Stimulated activated CD4-positive, alpha-beta T cell treated with anti-CD3 and anti-CD28 coated beads, Interleukin-12 subunit alpha, Interleukin-12 subunit beta, amount 100 ng/mL, for 24 hours (primary cell): ENCODE measurements at regions not wholly inside any gene's neighbourhood (a gene's known extent, or its start where the extent isn't known, plus 50 kb on each side); places are given as distances from the start of the nearest gene placed in this dataset.

Source experiments
- DNase-seq, 2 experiments: peaks; one replicate each; pipeline ENCODE4 v3.0.0-alpha.2; 2020; ENCODE audit warnings: low read depth in 2 of 2

DNA sequence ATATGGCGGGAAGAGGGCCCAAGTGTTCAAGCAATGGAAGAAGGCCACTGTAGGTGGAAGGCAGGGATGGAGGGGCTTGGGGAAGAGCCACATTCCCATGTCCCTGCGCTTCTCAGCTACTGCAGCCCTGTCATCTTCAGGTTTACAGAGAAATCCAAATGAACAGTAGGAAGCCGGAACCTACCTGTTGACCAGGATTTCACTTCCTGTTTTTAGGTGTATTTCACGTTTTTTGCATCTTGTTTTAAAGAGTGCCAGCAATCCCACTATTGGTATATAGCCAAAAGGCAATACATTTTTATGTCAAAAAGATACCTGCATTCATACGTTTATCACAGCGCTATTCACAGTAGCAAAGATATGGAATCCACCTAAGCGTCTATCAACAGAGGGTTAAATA lies 159.2 kb downstream of the SLC35B3 start:
- no peak for DNase-seq

DNA sequence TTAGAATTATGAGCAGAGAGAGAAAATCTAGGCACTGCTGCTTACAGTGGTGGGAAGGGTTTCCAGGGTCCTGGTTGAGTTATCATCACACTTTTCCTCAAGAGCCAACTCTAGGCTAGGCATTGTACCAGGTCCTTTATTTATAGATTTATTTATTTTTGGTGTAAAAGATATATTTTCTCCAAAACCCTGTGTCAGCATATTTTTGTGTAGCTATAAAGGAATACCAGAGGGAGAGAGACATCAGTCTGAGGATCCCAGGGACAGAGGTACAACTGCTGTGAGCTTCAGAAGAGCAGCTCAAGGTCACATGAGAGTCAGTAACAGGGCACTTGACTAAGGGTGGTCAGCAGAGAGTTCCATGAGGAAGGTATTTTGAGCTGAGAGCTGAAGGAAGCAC lies 159.7 kb downstream of the SLC35B3 start:
- DNase-seq: no peak

DNA sequence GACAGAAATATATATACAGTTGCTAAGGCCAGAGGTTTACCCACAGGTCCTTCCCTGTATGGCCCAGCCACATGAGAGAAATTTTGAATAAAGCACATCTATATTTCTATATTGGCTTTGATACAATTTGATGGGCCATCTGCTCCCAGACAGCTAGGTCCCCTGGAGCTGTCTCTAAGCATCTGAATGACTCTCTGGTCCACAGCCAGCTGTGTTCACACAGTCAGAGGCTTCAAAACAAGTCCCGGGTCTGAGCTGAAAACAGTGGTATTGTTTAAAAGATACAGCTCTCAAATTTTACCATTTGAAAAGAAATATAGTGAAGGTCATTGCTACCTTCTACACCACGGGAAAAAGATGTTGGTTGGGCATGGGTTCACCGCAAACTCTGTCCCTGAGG lies 161.1 kb downstream of the SLC35B3 start:
- DNase-seq: no peak

DNA sequence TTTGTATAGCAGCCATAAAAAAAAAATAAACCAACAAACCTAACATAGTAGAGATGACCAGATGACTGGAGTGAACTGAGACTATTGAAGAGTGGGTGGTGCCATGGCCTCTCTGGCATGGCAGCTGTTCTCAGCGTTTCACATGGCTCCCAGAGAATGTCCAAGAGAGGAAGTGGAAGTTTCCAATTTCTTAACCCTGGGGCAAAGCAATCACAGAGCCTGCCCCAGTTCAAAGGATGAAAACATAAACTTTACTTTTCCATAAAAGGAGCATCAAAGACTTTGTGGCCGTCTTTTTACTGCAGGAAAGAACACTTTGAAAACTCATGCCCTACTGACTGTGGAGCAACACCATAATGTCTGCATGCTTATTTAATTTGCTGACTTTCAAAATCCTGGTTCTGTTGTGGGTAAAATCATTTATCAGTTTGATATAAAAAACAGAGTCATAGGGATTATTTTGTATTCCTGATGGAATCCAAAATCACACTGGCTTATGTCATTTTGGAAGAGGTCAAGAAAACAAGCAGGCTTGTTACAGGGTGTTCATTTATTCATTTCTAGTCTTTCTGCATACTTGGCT lies 165.4 kb downstream of the SLC35B3 start:
- DNase-seq: no peak

- DNase-seq: no peak
These were observed 166.3 kb downstream of the SLC35B3 start for GRCh38 chr6:8269094-8269493.

- DNase-seq: no peak
These were observed 166.3 kb upstream of the EEF1E1 start for GRCh38 chr6:8268606-8269005.

DNA sequence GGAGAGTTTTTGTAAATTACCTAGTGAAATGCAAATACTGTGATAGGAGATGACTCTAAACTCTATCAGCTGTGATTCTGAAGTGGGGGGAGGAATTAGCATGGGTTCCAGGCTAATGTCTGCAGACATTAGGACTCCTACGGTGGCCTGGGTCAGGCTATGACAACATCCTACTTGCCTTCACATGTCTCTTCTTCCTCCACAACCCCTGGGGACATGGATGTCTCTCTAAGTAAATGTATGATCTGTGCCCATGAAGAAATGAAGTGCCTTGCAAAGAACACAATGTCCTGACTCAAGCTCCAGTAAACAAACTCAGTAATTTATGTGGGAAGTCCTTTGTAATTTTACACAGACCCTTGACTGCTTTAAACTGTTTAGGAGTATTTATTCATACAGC lies 165.8 kb upstream of the EEF1E1 start:
- no peak for DNase-seq

DNA sequence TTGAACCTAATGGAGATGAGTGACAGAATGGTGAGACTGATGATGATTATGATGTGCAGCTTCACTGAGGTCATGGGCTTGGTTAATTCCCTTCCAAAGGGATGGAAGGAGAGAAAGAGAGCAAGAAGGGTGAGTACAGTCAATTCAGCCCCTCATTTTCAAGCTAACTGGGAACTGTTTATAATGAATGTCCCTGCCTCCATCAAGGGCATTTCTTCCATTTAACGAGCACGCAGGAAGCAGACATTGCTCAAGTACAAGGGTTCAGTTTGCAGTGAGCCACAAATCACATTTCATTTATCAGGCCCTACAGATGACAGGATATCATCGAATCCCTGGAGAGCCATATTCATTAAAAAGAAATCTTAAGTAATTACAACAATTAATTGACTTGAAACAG lies 158.3 kb upstream of the EEF1E1 start:
- DNase-seq: no peak

GRCh38 chr6:8246403-8246802 lies 144.1 kb upstream of the EEF1E1 start:
- no peak for DNase-seq

GRCh38 chr6:8245726-8246125 lies 143.4 kb upstream of the EEF1E1 start:
- no peak for DNase-seq

GRCh38 chr6:8243475-8243874 lies 141.1 kb upstream of the EEF1E1 start:
- no peak for DNase-seq

DNA sequence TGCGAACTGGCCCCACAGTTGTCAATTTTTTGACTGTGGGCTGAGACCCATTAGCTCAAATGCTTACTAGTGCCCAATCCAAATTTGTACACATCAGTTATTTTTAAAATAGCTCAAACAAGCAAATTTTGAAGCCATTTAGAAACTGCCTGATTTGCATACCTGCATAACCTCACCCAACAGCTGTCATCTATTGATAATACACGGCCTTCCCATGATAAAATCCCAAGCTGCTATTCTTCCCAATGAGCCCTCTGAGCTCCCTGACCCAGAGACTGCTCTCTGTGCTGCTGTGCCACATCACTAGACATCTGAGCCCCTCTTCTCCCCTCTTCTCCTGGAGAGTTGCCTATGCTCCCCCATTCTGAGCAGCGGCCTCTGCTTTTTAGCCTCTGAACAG lies 140.5 kb upstream of the EEF1E1 start:
- DNase-seq: no peak

GRCh38 chr6:8240301-8240700 lies 138.0 kb upstream of the EEF1E1 start:
- no peak for DNase-seq

- DNase-seq: no peak
These were observed 136.7 kb upstream of the EEF1E1 start for GRCh38 chr6:8238773-8239683.

DNA sequence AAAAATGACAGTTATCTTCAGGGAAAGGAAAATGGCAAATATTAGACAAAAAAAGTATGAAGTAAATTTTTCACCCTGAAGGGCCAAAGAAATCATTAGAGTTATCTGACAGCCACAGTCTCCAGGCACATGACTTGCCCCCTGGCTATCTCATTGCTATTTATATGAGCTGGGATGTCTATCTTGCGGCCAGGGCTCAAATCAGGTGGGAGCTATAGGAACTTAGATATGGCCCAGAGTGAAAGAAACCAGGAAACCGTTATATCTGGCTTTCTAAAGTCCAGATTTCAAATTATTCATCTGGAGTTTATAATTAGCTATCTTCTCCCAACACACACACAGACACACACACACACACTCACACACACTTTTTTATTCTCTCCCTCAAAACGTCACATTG lies 135.3 kb upstream of the EEF1E1 start:
- no peak for DNase-seq

DNA sequence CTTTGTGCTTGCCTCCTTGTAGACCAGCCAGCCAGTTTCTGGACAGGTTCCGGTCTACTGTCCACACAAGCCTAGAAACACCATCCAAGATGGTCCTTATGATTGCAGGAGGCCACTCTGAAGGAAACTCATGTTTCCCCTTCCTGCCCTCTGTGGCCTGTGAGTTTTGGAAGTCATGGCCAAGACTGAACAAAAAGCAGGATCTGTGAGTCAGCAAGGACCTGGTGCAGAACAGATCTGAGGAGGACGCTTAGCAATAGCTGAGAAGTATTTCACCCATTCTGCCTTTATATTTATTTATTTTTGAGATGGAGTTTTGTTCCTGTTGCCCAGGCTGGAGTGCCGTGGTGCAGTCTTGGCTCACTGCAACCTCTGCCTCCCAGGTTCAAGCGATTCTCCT lies 134.6 kb upstream of the EEF1E1 start:
- no peak for DNase-seq

DNA sequence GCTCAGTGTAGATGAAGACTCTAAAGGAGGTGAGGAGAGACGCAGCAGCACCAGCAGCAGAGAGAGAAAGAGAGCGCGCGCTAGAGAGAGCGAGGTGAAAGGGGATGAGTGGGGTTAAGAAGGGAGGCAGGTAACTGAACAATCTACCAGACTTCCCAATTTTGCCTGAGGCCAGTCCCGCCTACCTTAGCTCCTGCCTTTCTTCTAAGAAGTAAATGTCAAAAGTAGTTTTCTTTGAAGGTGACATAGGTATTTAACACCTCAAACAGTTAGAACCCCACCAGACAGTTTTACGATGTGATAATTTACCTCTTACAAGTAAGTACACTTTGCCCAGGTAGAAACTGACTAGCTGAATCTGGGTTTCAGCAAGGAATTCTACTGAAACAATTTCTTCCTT lies 132.0 kb upstream of the EEF1E1 start:
- DNase-seq: no peak

DNA sequence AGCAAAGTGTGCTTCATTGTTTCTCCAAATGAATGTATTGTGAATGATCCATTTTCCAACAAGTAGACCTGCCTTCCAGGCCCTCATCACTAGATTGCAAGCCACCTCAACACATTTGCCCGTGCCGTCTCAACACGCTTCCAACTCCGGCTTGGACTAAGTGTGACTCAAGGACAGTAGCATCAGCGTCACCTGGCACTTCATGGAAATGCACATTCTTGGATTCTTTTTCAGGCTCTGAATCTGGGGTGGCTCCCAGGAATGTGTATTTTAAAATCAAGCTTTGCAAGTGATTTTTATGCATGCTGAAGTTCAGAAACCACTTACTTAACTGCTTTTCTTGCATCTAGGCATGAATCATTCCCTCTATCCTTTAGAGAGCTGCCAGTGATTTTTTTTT lies 129.6 kb upstream of the EEF1E1 start:
- DNase-seq: no peak

- DNase-seq: no peak
These were observed 127.8 kb upstream of the EEF1E1 start for GRCh38 chr6:8229915-8230756.

DNA sequence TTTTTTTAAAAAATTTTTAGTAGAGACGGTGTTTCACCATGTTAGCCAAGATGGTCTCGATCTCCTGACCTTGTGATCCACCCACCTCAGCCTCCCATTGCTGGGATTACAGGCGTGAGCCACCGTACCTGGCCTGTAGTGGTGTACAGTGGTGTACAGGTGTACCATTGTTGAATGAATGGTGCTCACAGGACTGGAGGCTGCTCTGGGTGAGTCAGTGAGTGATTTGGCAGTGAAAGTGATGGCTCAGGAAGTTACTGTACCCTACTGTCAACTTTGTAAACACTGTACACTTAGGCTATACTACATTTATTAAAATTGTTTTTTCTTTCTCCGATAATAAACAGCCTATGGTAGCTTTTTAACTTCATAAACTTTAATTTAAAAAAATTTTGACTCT lies 122.8 kb upstream of the EEF1E1 start:
- DNase-seq: no peak

DNA sequence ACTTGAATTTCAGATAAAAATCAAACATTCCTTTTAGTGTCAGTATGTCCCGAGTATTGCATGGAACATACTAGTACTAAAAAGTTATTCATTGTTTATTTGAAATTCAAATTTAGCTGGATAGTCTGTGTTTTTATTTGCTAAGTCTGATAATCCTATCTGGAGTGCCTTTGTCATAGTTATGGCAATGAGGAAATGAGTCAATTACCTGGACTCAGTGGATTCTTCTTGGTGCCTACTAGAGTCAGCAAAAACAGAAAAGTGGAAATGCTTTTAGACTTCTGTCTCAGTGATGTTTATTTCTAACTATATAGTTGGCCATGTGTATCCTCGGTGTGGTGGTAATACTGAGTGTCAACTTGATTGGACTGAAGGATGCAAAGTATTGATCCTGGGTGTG lies 121.3 kb upstream of the EEF1E1 start:
- DNase-seq: no peak

GRCh38 chr6:8219352-8219943 lies 117.1 kb upstream of the EEF1E1 start:
- DNase-seq: peak in 1 of 2 experiments; percentile 13
